ENCODE measurements at regions not wholly inside any gene's neighbourhood (a gene's known extent, or its start where the extent isn't known, plus 50 kb on each side); places are given as distances from the start of the nearest gene placed in this dataset.

DNA sequence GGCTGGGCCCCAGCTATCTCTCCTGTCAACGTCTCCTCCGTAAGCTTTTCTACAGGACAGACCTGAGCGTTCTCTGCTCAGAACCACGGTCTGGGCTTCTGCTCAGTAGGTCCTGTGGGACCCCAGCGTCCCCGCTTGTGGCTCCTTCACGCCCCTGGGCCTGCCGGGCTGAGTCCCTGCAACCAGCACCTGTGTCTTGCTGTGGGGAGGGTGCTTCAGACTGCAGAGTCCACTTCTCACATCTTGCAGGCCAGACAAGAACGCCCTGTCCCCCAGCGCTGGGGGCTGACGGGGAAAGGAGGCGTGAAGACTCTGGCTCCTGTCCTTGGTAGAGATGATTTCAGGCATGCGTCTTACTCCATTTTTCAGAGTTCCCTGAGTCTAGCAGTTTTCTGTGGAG is 1480.8 kb downstream of the BRD1 start:
- no peak overlapping the region for H3K4me3 ChIP-seq (ENCODE audit: low read length in 2 of 2)
- peaks cover 0 to 3% of the 10 kb centered on the region in 2 donors for H3K27me3 ChIP-seq (ENCODE audit: control insufficient read depth in 2 of 2, insufficient read depth in 2 of 2, low read length in 2 of 2)
- no peak overlapping the region for H3K27ac ChIP-seq (ENCODE audit: low read depth in 2 of 2, low read length in 2 of 2)
- H3K4me1 ChIP-seq (ENCODE audit: control insufficient read depth in 2 of 2, insufficient read depth in 2 of 2, low read length in 2 of 2) = no peaks in the 10 kb centered on the region
- H3K9ac ChIP-seq (ENCODE audit: low read depth in 1 of 2, low read length in 2 of 2) = no peak overlapping the region
- H3K9me3 ChIP-seq (ENCODE audit: control insufficient read depth in 2 of 2, low read length in 2 of 2) = no peaks in the 10 kb centered on the region
- H3K36me3 ChIP-seq (ENCODE audit: control insufficient read depth in 2 of 2, insufficient read depth in 2 of 2, low read length in 2 of 2) = no peaks in the 10 kb centered on the region

GRCh38 chr22:48346311-48346710 is 1481.4 kb downstream of the BRD1 start:
- no peak overlapping the region for H3K9ac ChIP-seq (ENCODE audit: low read depth in 1 of 2, low read length in 2 of 2)
- no peak overlapping the region for H3K27ac ChIP-seq (ENCODE audit: low read depth in 2 of 2, low read length in 2 of 2)
- no peaks in the 10 kb centered on the region for H3K36me3 ChIP-seq (ENCODE audit: control insufficient read depth in 2 of 2, insufficient read depth in 2 of 2, low read length in 2 of 2)
- no peak overlapping the region for H3K4me3 ChIP-seq (ENCODE audit: low read length in 2 of 2)
- no peaks in the 10 kb centered on the region for H3K4me1 ChIP-seq (ENCODE audit: control insufficient read depth in 2 of 2, insufficient read depth in 2 of 2, low read length in 2 of 2)
- peaks cover 0 to 4% of the 10 kb centered on the region in 2 donors for H3K27me3 ChIP-seq (ENCODE audit: control insufficient read depth in 2 of 2, insufficient read depth in 2 of 2, low read length in 2 of 2)
- H3K9me3 ChIP-seq (ENCODE audit: control insufficient read depth in 2 of 2, low read length in 2 of 2) = no peaks in the 10 kb centered on the region

DNA sequence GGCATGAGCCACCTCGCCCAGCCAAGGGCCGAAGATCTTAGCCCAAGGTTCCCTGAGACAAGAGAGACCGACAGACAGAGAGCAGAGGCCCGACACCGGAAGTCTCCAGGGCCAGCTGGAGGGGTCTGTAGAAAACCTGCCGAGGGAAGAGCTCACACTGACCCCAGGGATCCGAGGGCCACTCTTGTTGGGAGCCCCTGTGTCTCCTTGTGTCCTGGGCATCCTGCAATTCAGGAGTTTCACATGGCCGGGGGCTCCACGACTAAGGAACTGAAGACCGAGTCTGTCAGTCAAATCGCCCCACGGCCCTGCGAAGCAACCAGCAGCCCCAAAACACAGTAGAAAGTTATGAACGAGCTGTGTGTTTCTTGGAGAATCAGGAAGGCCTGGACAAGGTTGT is 1482.0 kb downstream of the BRD1 start:
- peaks cover 0 to 4% of the 10 kb centered on the region in 2 donors for H3K27me3 ChIP-seq (ENCODE audit: control insufficient read depth in 2 of 2, insufficient read depth in 2 of 2, low read length in 2 of 2)

DNA sequence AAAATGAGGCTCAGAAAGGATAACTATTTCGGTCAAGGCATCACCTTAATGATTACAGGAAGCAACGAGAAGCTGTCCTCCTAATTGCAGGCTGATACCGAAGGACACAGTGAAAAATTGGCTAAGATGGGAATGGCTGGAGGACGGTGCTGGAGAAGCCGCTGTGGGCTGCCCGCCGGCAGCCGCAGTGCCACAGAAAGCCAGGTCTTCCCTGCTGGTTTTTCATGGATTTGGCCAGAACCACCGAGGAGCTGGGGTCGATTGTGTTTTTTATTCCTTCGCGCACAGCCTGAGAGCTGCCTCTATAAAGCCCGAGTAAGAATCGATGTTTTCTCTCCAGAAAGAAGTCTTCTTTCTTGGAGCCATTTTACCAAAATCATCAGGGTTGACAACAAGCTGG is 1484.2 kb downstream of the BRD1 start:
- H3K9ac ChIP-seq (ENCODE audit: low read depth in 1 of 2, low read length in 2 of 2) = no peak overlapping the region
- no peak overlapping the region for H3K4me3 ChIP-seq (ENCODE audit: low read length in 2 of 2)
- H3K27me3 ChIP-seq (ENCODE audit: control insufficient read depth in 2 of 2, insufficient read depth in 2 of 2, low read length in 2 of 2) = peaks cover 0 to 4% of the 10 kb centered on the region in 2 donors
- H3K4me1 ChIP-seq (ENCODE audit: control insufficient read depth in 2 of 2, insufficient read depth in 2 of 2, low read length in 2 of 2) = no peaks in the 10 kb centered on the region
- H3K9me3 ChIP-seq (ENCODE audit: control insufficient read depth in 2 of 2, low read length in 2 of 2) = no peaks in the 10 kb centered on the region
- no peaks in the 10 kb centered on the region for H3K36me3 ChIP-seq (ENCODE audit: control insufficient read depth in 2 of 2, insufficient read depth in 2 of 2, low read length in 2 of 2)
- no peak overlapping the region for H3K27ac ChIP-seq (ENCODE audit: low read depth in 2 of 2, low read length in 2 of 2)

More for the DNA sequence above, 1482.0 kb downstream of the BRD1 start:
- H3K36me3 ChIP-seq (ENCODE audit: control insufficient read depth in 2 of 2, insufficient read depth in 2 of 2, low read length in 2 of 2) = no peaks in the 10 kb centered on the region
- H3K9me3 ChIP-seq (ENCODE audit: control insufficient read depth in 2 of 2, low read length in 2 of 2) = no peaks in the 10 kb centered on the region
- H3K27ac ChIP-seq (ENCODE audit: low read depth in 2 of 2, low read length in 2 of 2) = no peak overlapping the region
- no peak overlapping the region for H3K4me3 ChIP-seq (ENCODE audit: low read length in 2 of 2)
- no peaks in the 10 kb centered on the region for H3K4me1 ChIP-seq (ENCODE audit: control insufficient read depth in 2 of 2, insufficient read depth in 2 of 2, low read length in 2 of 2)
- no peak overlapping the region for H3K9ac ChIP-seq (ENCODE audit: low read depth in 1 of 2, low read length in 2 of 2)

DNA sequence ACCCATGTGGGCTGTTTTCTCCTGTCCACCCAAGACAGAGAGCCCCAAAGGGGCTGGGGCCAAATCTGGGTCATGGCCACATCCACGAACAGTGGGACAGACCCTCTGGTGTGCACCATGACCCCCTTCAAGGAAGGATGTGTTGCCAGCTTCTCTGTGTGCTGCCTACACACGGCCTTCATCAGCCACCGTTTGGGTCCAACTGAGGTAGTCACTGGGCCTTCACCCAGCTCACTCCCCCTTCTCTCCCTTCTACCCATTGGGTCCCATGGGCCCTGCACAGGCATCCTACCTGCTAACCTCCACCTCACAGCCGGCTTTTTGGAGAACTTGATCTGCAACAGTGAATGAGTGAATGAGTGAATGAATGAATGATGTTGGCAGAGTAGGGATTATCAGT is 1484.9 kb downstream of the BRD1 start:
- H3K27me3 ChIP-seq (ENCODE audit: control insufficient read depth in 2 of 2, insufficient read depth in 2 of 2, low read length in 2 of 2) = peaks cover 0 to 4% of the 10 kb centered on the region in 2 donors

GRCh38 chr22:48342016-48342415 is 1485.7 kb downstream of the BRD1 start:
- Histone ChIP-seq H3K9ac (ENCODE audit: low read depth in 1 of 2, low read length in 2 of 2) (no peak overlapping the region), H3K27ac (ENCODE audit: low read depth in 2 of 2, low read length in 2 of 2) (no peak overlapping the region), H3K4me3 (ENCODE audit: low read length in 2 of 2) (no peak overlapping the region), H3K9me3 (ENCODE audit: control insufficient read depth in 2 of 2, low read length in 2 of 2) (no peaks in the 10 kb centered on the region), H3K36me3 (ENCODE audit: control insufficient read depth in 2 of 2, insufficient read depth in 2 of 2, low read length in 2 of 2) (no peaks in the 10 kb centered on the region), H3K4me1 (ENCODE audit: control insufficient read depth in 2 of 2, insufficient read depth in 2 of 2, low read length in 2 of 2) (no peaks in the 10 kb centered on the region), H3K27me3 (ENCODE audit: control insufficient read depth in 2 of 2, insufficient read depth in 2 of 2, low read length in 2 of 2) (peaks cover 0 to 4% of the 10 kb centered on the region in 2 donors)

More for the DNA sequence above, 1484.9 kb downstream of the BRD1 start:
- Histone ChIP-seq H3K9ac (ENCODE audit: low read depth in 1 of 2, low read length in 2 of 2) (no peak overlapping the region), H3K27ac (ENCODE audit: low read depth in 2 of 2, low read length in 2 of 2) (no peak overlapping the region), H3K4me1 (ENCODE audit: control insufficient read depth in 2 of 2, insufficient read depth in 2 of 2, low read length in 2 of 2) (no peaks in the 10 kb centered on the region), H3K9me3 (ENCODE audit: control insufficient read depth in 2 of 2, low read length in 2 of 2) (no peaks in the 10 kb centered on the region), H3K36me3 (ENCODE audit: control insufficient read depth in 2 of 2, insufficient read depth in 2 of 2, low read length in 2 of 2) (no peaks in the 10 kb centered on the region), H3K4me3 (ENCODE audit: low read length in 2 of 2) (no peak overlapping the region)

DNA sequence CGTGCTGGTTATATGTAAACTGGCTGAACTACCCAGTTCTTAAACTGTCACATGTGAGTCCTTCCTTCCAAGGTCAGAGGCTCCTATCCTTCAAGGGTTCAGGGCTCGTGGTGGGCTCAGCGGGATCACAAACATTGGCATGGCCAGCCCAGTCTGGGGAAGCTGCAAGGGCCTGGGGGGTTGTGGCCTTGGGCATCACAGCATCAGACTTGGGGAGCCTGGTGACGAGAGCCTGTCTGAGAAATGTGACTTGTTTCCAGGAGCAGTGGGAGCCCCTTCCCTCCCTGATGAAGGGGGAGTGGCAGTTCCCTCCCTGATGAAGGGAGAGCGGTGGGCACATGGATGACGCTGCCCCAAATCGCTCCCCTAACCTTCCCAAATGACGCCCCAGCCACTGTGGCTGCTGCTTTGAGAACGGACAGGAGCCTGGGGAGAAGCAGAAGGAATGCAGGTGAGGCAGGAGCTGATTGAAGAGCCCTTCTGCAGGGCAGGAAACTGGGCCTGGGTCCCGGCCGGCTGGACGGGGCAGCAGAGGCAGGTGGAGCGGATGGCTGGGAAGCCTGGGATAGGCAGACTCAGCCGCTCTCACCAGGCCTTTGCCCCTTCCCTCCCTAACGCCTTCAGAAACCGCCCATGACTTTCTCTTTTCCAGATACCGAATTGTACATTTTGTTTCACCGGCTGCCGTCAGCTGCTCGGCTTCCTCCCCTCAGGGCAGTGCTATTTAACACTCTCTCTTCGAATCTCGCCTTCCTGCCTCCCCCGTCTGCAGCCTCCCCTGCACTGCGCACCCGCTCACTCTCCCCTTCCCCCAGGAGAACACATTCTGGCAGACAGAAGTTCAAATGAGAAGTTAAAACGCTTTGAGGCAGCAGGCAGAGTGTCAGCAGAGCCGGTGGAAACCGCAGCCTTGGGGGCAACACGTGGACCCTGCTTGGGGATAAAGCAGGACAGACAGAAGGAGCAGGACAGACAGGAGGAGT is 1486.7 kb downstream of the BRD1 start:
- H3K4me3 ChIP-seq (ENCODE audit: low read length in 2 of 2) = no peak overlapping the region
- H3K4me1 ChIP-seq (ENCODE audit: control insufficient read depth in 2 of 2, insufficient read depth in 2 of 2, low read length in 2 of 2) = no peaks in the 10 kb centered on the region
- peaks cover 0 to 4% of the 10 kb centered on the region in 2 donors for H3K27me3 ChIP-seq (ENCODE audit: control insufficient read depth in 2 of 2, insufficient read depth in 2 of 2, low read length in 2 of 2)
- no peaks in the 10 kb centered on the region for H3K36me3 ChIP-seq (ENCODE audit: control insufficient read depth in 2 of 2, insufficient read depth in 2 of 2, low read length in 2 of 2)
- H3K9ac ChIP-seq (ENCODE audit: low read depth in 1 of 2, low read length in 2 of 2) = no peak overlapping the region
- no peak overlapping the region for H3K27ac ChIP-seq (ENCODE audit: low read depth in 2 of 2, low read length in 2 of 2)
- H3K9me3 ChIP-seq (ENCODE audit: control insufficient read depth in 2 of 2, low read length in 2 of 2) = no peaks in the 10 kb centered on the region

DNA sequence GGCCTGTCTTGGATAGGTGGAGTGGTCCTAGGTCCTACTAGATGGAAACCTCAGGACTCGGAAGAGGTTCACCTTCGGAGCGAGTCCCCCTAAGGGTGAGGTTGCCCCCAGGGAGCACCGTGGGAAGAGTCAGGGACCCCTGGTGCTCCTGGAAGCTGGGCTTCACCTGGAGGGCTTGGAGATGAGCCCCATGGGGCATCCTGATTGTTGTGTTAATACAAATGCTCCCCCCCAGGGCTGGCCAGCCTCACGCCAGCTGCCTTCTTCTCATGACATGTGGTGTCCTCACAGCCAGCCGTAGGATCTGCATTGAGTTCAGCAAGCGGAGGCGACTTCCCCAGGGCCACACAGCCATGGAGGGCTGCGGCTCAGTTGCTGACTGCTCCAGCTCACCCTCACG is 1487.5 kb downstream of the BRD1 start:
- Histone ChIP-seq H3K4me3 (ENCODE audit: low read length in 2 of 2) (no peak overlapping the region), H3K27me3 (ENCODE audit: control insufficient read depth in 2 of 2, insufficient read depth in 2 of 2, low read length in 2 of 2) (peaks cover 0 to 4% of the 10 kb centered on the region in 2 donors), H3K9me3 (ENCODE audit: control insufficient read depth in 2 of 2, low read length in 2 of 2) (no peaks in the 10 kb centered on the region), H3K4me1 (ENCODE audit: control insufficient read depth in 2 of 2, insufficient read depth in 2 of 2, low read length in 2 of 2) (no peaks in the 10 kb centered on the region), H3K9ac (ENCODE audit: low read depth in 1 of 2, low read length in 2 of 2) (no peak overlapping the region), H3K27ac (ENCODE audit: low read depth in 2 of 2, low read length in 2 of 2) (no peak overlapping the region), H3K36me3 (ENCODE audit: control insufficient read depth in 2 of 2, insufficient read depth in 2 of 2, low read length in 2 of 2) (no peaks in the 10 kb centered on the region)

DNA sequence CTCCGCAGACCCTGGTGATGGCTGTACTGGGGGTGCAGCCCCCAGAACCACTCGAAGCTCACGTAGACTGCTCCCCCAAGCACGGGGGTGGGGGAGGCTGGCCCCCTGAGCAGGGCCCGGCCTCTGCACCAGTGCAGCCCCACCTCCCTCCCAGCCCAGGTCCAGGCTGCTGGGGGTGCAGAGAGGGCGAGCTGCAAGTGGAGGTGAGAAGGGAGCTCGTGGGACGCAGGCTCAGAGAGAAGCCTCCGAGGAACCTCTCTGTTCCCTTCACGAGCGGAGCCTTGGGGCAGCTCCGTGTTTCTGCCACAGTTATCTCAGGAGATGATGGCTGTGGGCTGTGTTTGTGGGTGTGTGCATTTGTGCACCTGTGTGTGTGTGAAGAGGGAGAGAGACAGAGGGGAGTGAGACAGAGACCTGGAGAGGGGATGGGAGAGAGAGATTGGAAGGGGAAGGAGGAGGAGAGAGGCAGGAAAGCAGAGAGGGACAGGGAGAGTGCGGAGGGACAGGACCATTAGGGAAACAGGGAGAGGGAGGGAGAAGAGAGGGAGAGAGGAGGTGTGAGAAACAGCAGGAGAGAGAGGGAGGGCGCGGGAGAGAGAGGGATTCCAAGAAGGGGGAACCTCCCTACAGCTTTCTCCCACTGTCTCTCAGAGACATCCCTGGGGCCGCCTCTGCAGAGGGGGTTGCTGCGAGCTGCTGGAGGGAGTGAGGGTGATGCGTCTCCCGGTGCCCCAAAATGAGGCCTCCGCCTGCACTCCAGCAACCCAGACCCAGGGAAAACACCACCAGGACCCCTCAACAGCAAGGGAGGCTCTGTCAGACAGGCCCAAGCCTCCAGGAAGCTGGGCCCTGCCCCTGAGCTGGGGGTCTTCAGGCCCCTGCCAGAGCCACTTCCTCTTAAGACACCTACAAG is 1488.6 kb downstream of the BRD1 start:
- peaks cover 0 to 4% of the 10 kb centered on the region in 2 donors for H3K27me3 ChIP-seq (ENCODE audit: control insufficient read depth in 2 of 2, insufficient read depth in 2 of 2, low read length in 2 of 2)
- no peak overlapping the region for H3K27ac ChIP-seq (ENCODE audit: low read depth in 2 of 2, low read length in 2 of 2)
- no peaks in the 10 kb centered on the region for H3K4me1 ChIP-seq (ENCODE audit: control insufficient read depth in 2 of 2, insufficient read depth in 2 of 2, low read length in 2 of 2)
- no peaks in the 10 kb centered on the region for H3K9me3 ChIP-seq (ENCODE audit: control insufficient read depth in 2 of 2, low read length in 2 of 2)
- H3K36me3 ChIP-seq (ENCODE audit: control insufficient read depth in 2 of 2, insufficient read depth in 2 of 2, low read length in 2 of 2) = no peaks in the 10 kb centered on the region
- H3K4me3 ChIP-seq (ENCODE audit: low read length in 2 of 2) = no peak overlapping the region
- H3K9ac ChIP-seq (ENCODE audit: low read depth in 1 of 2, low read length in 2 of 2) = no peak overlapping the region
